HG02678 (cell line): ENCODE measurements at regions not wholly inside any gene's neighbourhood (a gene's known extent, or its start where the extent isn't known, plus 50 kb on each side); places are given as distances from the start of the nearest gene placed in this dataset.
"Not testable (repeated sequence)": the region's sequence is repeated elsewhere in the genome, so short reads cannot be mapped to it uniquely, and the experiment has no call there.

ENCODE experiments used
- ATAC-seq: cut with Tn5 transposase; IDR thresholded peaks from one replicate; pipeline ENCODE4 v1.9.1; 2021; ENCODE audit warnings: mild to moderate bottlenecking, moderate library complexity; ENCODE audit not compliant: unreplicated experiment

- ATAC-seq, result peak; percentile 67
These were observed 53.3 kb downstream of the FOXD4L1 start for GRCh38 chr2:113551637-113552318.

GRCh38 chr2:113559820-113560219 lies 61.4 kb downstream of the FOXD4L1 start:
- not testable (repeated sequence) for ATAC-seq

GRCh38 chr2:113562662-113563061 lies 64.2 kb downstream of the FOXD4L1 start:
- ATAC-seq, result peak; percentile 87

GRCh38 chr2:113566674-113567480 lies 60.2 kb upstream of the RABL2A start:
- ATAC-seq, result not testable (repeated sequence)

DNA sequence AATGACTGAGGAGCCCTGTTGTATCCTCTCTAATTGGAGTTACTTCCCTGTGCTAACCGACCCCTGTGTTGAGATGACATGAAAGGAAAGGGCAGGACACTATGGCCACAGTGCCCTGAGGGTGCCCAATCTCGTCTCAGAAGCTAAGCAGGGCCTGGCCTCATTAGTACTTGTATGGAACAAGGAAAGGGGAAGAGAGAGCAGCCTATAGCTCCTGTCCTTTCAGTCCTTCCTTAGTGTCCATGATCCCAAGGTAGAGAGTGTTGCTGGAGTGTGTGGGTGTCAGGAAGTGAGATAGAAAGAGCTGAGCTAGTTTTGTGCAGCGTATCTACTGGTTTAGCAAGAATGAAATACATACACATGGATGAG lies 59.6 kb upstream of the RABL2A start:
- ATAC-seq, result not testable (repeated sequence)

- not testable (repeated sequence) for ATAC-seq
These were observed 58.8 kb upstream of the RABL2A start for GRCh38 chr2:113568231-113568630.

- ATAC-seq, result not testable (repeated sequence)
These were observed 57.0 kb upstream of the RABL2A start for GRCh38 chr2:113570082-113570481.

DNA sequence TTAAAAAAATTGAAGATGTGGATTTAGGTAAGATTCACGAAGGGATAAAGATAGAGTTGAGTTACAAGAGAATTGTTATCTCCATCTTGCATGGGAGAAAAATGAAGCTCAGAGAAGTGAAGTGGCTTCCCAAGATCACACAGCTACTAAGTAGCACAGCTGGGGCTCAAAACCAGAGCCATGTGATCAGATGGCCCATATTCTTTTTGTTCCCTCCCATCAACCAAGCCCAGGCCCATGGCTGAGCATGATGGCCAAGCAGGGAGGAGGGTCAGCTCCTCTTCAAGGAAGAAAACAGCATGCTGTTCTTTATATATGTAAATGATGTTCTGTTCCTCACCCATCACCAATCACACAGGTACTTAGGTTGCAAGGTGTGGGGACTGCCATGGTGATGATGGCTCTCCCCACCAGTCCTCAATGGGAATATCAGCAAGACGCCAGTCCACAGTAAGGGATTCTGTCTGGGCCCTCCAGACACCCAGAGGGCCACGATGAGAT lies 56.5 kb upstream of the RABL2A start:
- not testable (repeated sequence) for ATAC-seq

DNA sequence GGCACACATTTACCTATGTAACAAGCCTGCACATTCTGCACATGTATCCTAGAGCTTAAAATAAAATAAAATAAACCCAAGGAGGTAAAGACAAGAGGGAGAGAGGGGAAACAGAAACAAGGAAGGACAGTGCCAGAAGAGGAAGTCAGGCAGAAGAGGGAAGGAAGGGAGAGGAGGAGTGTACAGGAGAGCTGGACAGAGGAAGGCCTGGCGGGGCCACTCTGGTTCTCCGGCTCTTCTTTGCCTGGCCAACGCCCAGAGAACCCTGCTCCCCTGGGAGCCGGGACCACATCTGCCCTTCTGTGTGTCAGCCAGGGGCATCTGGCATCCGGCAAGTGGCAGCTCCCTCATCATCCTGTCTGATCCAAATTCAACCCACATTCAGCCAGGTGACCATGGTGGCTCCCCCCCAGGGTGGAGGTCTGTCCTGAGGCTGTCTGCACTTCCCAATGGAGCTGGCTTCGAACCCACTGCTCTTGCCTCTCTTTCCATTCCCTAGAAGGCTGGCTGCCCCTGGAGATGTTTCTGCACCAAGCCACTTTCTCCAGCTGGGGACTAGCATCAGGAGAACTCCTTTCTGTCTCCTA lies 55.5 kb upstream of the RABL2A start:
- not testable (repeated sequence) for ATAC-seq

GRCh38 chr2:113575721-113576120 lies 51.3 kb upstream of the RABL2A start:
- not testable (repeated sequence) for ATAC-seq

DNA sequence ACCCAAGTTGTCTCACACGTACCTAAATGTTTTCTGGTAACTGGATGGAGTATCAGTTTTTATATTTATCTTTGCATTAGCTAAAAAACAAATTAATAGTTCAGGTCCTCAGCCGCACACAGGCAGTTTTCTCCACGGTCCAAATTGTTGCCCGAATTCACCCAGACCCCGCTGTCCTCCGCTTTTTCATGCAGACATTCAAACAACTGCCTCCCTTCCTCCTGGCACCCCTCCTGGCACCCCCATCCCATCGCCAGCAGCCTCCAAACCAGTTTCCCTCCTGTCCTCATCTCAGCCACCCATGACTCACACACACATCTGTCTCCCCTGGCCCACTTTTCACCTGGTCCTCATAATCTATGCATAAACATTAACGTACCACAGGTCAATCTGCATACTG lies 50.7 kb upstream of the RABL2A start:
- not testable (repeated sequence) for ATAC-seq
